ENCODE measurements at regions not wholly inside any gene's neighbourhood (a gene's known extent, or its start where the extent isn't known, plus 50 kb on each side); places are given as distances from the start of the nearest gene placed in this dataset.
"Not testable (repeated sequence)": the region's sequence is repeated elsewhere in the genome, so short reads cannot be mapped to it uniquely, and the experiment has no call there.

DNA sequence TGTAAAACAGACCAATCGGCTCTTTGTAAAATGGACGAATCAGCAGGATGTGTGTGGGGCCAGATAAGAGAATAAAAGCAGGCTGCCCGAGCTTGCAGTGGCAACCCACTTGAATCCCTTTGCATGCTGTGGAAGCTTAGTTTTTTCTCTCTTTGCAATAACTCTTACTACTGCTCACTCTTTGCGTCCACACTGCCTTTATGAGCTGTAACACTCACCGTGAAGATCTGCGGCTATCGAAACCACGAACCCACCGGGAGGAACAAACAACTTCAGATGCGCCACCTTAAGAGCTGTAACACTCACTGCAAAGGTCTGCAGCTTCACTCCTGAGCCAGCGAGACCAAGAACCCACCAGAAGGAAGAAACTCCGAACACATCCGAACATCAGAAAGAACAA, 722.7 kb downstream of the DIAPH3 start:
- not testable (repeated sequence) for DNase-seq

GRCh38 chr13:59441596-59442280, 722.0 kb downstream of the DIAPH3 start:
- DNase-seq, result no peak

DNA sequence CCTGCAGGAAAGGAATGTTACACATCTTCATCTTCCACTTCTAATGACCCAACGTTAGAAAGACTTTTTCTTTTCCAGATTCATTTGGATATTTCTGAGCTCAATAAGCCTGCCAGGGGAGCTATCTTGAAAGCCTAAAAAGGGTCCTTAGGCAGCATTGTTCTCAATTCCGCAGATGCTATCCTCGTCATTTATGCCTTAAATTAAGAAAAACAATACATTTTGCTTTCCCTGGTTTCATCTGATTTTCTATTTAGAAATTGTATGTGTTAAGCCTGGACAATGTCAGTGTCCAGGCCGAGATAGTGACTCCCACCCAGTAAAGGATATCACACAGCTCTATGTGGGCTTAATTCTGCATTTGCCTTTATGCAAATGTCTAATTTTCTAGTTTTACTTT, 721.3 kb downstream of the DIAPH3 start:
- DNase-seq, result no peak

DNA sequence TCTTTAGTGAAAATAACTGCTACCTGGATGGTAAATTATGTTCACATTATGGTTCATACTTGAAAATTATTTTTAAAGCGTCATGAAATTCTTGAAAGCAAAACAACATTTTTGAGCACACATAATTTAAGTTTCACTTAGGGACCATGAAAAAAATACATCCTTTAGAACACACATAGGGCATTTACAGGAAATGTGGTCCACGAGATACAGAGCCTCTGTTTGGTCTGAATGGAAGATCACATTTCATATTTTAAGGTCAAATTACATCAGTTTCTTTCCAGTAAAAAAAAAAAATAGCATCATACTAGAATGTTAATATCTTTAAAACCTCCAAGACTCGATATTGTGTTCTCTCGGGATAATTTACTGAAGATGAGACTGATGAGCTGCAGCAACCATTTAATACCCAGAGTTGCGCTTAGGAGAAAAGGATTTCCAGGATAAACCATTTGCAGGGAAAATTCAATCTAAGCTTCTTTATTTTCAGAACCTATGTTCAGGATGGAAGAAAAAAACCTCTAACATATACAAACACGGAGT, 720.7 kb downstream of the DIAPH3 start:
- no peak for DNase-seq

DNA sequence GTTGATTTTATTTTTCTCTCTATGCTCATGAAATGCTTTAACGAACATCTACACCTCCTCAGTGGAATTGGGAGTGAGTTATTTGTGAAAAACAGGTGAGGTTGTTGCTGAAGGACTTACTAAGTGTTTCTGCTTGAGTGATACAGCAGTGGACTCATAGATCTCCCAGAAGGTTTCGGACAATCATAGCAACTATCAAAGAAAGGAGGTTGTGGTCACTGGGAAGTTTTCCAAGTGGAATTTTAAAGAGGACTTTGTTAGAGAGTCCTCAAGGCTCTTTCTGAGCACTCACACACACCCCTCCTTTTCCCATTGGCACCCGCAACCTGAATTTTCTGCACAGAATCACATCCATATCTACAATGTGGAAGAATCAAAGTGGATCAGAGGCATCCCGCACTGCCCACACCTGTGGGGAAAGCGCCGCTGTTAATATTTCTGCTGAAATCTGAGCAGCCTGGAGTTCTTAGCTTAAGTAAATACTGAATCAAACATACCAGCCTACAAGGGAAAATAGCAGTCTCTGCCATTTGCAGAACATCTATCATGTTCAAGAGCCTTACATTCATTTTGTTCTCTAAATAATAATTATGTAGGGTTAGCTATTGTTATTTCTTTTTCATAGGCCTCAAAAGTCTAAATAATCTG, 719.4 kb downstream of the DIAPH3 start:
- no peak for DNase-seq

- no peak for DNase-seq
These were observed 717.9 kb downstream of the DIAPH3 start for GRCh38 chr13:59445812-59446211.

DNA sequence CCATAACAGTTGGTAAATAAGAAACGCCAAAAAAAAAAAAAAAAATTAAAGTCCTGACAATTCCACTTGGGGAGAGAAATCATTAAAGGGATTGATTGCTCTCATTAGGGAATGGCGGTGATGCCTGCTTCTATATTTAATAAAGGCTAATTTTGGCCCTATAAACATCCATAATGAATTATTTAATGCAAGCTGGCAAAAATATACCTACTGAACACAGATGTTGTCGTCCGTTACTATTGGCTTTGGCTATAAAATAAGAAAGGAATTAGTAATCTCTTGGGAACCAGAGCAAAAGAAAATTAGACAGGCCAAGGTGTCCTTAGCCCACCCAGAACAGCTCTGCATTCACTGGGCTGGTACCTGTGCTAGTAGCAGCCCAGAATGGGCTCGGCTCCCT, 717.3 kb downstream of the DIAPH3 start:
- no peak for DNase-seq

GRCh38 chr13:59447031-59447430, 716.7 kb downstream of the DIAPH3 start:
- DNase-seq, result no peak

DNA sequence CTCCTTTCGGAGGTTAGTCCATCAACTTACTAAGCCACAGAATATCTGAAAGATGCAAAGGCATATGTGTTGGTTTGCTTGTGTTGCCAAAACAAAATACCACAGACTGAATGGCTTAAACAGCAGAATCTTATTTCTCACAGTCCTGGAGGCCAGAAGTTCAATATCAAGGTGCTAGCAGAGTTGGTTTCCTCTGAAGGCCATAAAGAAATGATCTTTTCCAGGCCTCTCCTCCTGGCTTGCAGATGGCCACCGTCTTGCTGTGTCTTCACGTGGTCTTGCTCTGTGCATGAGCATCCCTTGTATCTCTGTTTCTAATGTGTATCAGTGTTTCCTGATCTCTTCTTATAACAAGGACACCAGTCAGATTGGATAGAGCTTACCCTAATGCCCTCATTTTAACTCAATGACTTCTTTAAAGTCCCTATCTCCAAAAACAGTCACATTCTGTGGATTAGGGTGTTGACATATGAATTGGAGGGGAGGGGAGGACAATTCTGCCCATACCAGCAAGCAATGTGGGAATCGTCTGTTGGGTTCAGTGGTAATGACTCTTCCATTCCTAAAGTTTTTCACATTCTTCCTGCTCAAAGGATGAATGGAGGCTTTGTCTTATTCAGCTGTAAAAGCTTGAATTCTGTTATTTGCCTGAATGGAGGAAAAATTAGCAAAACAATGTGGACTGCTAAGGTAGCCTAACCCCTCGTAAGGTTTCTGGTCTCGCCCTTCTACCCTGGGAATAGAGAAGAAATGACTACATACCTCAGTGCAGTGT, 715.7 kb downstream of the DIAPH3 start:
- DNase-seq, result no peak

- no peak for DNase-seq
These were observed 714.0 kb downstream of the DIAPH3 start for GRCh38 chr13:59449750-59450149.

DNA sequence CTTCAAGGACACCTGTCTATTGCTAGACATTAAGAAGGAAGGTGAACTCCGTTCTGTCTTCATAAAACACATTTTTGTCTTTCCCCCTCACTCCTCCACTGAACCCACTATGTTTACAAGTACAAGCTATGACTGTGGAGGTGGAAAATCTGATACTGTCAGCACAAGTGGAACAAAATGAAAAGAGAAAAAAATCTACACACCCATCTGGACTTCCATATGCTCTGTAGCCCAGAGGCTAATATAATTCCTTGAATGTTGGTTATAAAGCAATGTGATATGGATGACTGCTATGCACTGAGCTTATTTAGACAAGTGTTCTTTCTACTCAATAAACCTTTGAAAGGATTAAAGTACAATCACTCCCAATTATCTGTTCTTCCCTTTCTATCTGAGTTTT, 713.5 kb downstream of the DIAPH3 start:
- no peak for DNase-seq

DNA sequence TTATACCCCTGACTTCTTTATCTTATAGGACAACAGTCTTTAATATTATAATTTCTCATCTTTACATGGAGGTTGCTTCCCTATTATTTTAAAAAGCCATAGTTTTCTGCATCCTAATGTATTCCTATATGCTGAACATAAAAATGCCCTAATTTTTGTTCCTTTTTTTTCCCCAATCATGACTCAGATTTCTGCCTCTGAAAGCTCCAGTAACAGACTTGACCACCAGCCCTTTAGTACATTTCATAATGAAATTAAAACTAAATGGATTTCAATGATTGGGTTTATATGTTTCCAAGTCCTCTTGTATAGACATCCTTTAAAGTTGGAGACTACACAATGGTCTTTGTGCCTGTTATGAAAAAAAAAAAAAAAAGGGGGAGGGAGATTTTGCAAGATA, 712.5 kb downstream of the DIAPH3 start:
- DNase-seq, result no peak

- DNase-seq, result no peak
These were observed 711.4 kb downstream of the DIAPH3 start for GRCh38 chr13:59452189-59452890.

GRCh38 chr13:59458908-59459579, 704.7 kb downstream of the DIAPH3 start:
- no peak for DNase-seq

DNA sequence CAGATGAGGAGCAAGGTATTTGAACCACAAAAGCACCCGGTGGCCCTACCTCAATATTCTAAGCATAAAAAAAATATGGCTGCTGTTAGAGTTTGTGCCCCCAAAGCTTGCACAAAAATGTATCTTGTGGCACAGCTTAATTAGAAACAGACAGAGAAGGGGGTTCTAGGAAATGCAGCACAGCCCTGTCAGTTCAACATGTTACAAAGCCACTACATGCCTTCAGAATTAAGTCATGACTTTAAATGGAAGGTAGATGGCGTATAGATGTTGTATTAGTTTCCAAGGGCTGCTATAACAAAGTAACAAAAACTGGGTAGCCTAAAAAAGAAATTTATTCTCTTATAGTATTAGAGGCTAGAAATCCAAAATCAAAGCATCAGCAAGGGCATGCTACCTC, 703.8 kb downstream of the DIAPH3 start:
- no peak for DNase-seq

GRCh38 chr13:59461411-59461810, 702.3 kb downstream of the DIAPH3 start:
- DNase-seq, result no peak

DNA sequence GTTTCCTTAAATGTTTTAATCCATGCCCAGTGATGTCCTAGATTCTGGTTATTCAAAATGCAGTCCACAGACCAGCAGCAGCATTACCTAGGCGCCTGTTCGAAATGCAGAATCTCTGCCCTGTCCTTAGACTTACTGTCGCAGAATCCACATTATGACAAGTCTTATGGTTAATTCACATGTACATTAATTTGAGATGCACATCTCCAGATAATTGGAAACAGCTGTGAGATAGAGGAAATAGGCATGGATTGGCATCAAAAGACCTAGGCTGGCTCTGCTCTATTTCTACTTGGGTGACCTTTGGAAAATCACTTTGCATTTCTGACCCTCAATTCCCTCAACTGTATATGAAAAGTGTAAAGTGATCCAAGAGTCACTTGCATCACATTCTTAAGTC, 700.7 kb downstream of the DIAPH3 start:
- DNase-seq, result no peak

DNA sequence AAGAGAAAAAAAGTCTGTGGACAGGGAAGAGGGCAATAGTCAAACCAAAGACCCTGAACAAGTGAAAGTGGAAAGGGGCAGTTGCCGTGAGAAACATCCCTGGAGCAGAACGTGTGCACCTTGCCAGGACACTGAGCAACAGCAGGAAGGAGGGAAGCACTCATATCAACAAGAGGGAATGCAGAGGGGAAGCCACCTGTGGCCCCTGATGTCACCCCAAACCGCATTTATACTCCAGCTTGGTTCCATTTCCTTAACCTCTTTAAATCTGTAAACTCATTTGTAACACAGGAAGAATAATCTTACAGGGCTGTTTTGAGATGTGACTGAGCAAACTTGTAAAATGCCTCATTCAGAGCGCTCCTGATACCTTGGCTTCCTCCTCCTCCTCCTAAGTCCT, 698.8 kb downstream of the DIAPH3 start:
- no peak for DNase-seq

DNA sequence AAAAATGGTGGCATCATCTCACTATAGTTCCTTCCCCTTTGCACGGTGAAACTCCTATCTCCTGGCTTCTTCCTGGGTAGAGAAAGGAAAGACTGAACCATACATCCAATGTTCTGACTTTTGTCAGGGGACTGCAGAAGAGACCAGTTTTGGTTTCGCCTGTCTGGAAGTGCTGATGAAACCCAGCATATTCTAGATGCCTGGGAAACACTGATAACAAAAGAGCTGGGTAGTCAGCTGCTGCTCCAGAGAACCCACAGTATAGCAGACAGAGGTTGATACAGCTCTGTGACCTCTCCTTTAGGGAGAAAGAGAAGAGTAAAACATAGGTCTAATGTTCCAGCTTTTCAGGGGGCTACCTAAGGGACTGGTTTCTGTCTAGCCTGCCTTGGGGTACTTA, 695.3 kb downstream of the DIAPH3 start:
- DNase-seq, result no peak

- no peak for DNase-seq
These were observed 692.6 kb downstream of the DIAPH3 start for GRCh38 chr13:59471106-59471505.

GRCh38 chr13:59472134-59472533, 691.6 kb downstream of the DIAPH3 start:
- no peak for DNase-seq

GRCh38 chr13:59474696-59475095, 689.0 kb downstream of the DIAPH3 start:
- DNase-seq, result no peak

DNA sequence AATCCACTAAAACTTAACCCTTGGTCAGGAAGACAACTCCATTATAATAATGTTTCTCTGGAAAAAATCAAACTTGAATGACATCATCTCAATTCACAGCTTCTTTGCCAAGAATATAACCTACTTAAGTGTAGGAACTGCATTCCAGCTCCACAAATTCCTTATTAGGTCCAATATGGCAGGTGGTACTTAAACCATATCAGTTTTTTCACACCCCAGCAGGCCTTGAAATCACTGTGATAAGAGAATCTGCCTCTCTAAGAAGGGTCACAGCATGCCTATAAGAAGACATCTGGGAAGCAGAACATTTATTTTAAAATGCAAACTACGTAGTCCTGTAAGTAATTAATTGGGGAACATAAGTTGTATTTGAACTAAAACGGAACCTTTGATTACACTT, 687.8 kb downstream of the DIAPH3 start:
- DNase-seq, result no peak

Data from CD4-positive, alpha-beta T cell treated with Interleukin-17A for 4 hours (primary cell).